ENCODE measurements at regions not wholly inside any gene's neighbourhood (a gene's known extent, or its start where the extent isn't known, plus 50 kb on each side); places are given as distances from the start of the nearest gene placed in this dataset.
A peak's percentile ranks its signal among the peaks of the same experiment; 100 is the strongest.
"Not testable (repeated sequence)": the region's sequence is repeated elsewhere in the genome, so short reads cannot be mapped to it uniquely, and the experiment has no call there.

GRCh38 chr12:11535127-11535526 lies 114.3 kb upstream of the ETV6 start:
- DNase-seq (ENCODE audit: low spot score in 2 of 2) (no peak), FAIRE-seq (no peak)

- FAIRE-seq (no peak), DNase-seq (ENCODE audit: low spot score in 2 of 2) (no peak)
Measured at GRCh38 chr12:11539156-11539555, 110.3 kb upstream of the ETV6 start.

- FAIRE-seq, result no peak
- DNase-seq (ENCODE audit: low spot score in 2 of 2), result no peak
Measured at GRCh38 chr12:11540156-11540555, 109.3 kb upstream of the ETV6 start.

- DNase-seq (ENCODE audit: low spot score in 2 of 2) (no peak), FAIRE-seq (no peak)
Measured at GRCh38 chr12:11540615-11541310, 108.7 kb upstream of the ETV6 start.

DNA sequence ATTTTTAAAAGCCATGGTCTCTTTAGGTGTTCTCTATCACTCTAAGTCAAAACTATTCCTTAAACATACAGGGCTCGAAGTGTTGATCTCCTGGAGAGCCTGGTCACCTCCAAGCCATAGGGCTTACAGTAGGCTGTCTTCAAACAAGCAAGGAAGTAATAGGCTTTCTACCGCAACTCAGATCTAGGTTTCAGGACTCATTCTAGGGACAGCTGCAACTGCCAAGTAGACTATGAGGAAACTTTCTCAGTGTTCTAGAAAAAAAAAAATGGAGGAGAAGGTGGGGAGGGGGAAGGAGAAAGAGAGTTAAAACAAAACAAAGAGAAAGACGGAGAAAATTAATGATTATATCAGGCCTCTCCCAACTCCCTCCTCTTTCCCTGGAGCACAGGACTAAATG lies 106.9 kb upstream of the ETV6 start:
- DNase-seq (ENCODE audit: low spot score in 2 of 2) (no peak), FAIRE-seq (no peak)

DNA sequence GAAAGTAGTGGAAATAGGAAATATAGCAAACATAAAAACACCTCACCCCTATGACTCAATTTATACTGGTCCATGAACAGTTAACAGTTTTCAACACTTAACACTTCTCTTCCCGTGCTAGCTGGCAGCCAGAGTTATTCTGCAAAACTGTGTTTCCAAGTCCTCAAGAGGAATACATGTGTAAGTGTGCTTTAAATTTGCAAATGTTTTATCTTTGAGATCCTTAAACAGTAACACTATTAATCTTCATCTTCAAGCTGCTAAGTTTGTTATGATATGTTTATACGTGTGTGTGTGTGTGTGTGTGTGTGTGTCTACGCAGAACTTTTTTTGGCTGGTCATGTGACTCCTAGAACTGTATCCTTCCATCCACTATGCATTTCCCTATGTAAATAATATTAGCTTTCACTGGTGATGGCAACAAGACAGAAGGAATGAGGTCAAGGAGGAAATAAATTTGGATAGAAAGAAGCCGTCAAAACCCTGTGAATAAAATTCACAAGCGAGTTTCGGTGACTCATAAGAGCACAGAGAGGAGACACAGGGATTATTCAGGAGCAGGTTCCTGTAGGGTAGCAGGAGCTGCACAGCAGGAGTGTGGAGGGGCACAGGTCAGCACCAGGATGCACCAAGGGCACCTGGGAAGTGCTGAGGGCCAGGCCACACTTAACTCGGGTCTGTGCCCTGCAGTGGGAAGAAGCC lies 105.9 kb upstream of the ETV6 start:
- DNase-seq (ENCODE audit: low spot score in 2 of 2) (no peak), FAIRE-seq (no peak)

GRCh38 chr12:11545484-11546330 lies 103.8 kb upstream of the ETV6 start:
- no peak for DNase-seq (ENCODE audit: low spot score in 2 of 2)
- FAIRE-seq, result no peak

GRCh38 chr12:11546582-11547270 lies 102.7 kb upstream of the ETV6 start:
- not testable (repeated sequence) for FAIRE-seq
- DNase-seq (ENCODE audit: low spot score in 2 of 2), result peak in 1 of 2 donors; percentile 25

DNA sequence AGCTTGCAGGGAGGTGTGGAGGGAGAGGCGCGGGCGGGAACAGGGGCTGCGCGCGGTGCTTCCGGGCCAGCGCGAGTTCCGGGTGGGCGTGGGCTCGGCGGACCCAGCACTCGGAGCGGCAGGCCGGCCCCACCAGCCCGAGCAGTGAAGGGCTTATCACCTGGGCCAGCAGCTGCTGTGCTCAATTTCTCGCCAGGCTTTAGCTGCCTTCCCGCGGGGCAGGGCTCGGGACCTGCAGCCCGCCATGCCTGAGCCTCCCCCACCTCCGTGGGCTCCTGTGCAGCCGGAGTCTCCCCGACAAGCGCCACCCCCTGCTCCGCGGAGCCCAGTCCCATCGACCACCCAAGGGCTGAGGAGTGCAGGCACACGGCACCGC lies 102.2 kb upstream of the ETV6 start:
- not testable (repeated sequence) for FAIRE-seq; DNase-seq (ENCODE audit: low spot score in 2 of 2)

- DNase-seq (ENCODE audit: low spot score in 2 of 2) (no peak), FAIRE-seq (no peak)
Measured at GRCh38 chr12:11549119-11549518, 100.4 kb upstream of the ETV6 start.

GRCh38 chr12:11553871-11554533 lies 95.5 kb upstream of the ETV6 start:
- peak in 1 of 2 donors; percentile 55 for DNase-seq (ENCODE audit: low spot score in 2 of 2)

DNA sequence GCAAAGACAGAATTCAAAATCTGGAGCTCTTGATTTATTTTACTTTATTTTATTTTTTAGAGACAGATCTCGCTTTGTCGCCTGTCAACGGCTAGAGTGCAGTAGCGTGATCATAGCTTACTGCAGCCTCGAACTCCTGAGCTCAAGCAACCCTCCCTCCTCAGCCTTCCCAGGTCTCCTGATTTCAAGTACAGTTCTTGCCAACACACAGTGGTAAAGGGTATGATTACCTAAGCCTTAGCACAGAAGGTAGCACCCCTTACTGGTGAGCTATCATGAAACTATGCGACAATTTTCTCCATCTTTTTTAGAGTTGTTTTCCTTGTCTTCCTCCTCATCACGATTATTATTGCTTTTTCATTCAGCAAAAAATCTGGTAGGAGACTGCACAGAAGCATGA lies 94.3 kb upstream of the ETV6 start:
- FAIRE-seq, result no peak
- DNase-seq (ENCODE audit: low spot score in 2 of 2), result no peak

More at GRCh38 chr12:11553871-11554533, 95.5 kb upstream of the ETV6 start:
- no peak for FAIRE-seq

DNA sequence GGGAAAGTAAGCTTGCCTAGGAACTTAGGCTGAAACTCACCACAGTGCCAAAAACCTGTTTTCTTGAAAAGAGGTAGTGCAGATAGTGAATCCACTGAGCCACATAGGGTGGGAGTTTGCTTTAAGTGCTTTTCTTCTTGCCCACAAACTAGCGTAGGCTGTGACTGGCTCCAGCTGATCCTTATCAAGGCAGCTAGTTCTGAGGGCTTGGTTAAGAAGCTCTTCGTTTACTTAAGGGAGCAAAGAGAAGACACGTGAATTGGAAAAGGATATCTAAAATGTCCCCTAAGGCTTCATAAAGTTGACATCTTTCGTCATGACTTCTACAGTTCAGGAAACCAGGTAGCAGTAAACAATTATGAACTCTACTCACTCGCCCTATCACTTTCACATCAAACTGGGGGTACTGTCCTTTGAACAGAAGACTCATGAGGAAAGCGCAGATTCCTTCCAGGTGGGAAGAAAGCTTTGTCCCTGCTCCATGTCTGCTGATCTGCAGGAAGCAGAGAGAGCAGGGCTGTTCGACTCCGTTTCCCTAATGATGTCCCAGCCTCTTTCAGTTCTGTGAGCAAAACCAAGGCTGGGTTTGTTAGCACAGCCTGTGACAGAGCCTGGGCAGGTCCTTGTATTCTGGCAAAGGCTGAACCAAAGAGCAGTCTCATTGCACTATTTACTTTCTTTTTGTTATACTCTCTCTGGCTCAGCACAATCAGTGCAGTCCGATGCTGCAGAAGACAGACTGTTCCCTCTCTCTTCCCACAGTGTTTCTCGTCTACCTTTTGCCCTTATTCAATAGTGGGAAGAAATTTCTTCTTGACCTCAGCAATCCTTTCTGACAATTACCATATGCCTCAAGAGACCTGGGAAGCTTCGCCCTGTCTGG lies 93.5 kb upstream of the ETV6 start:
- DNase-seq (ENCODE audit: low spot score in 2 of 2) (no peak), FAIRE-seq (no peak)

- no peak for DNase-seq (ENCODE audit: low spot score in 2 of 2)
- no peak for FAIRE-seq
Measured at GRCh38 chr12:11556682-11557081, 92.8 kb upstream of the ETV6 start.

DNA sequence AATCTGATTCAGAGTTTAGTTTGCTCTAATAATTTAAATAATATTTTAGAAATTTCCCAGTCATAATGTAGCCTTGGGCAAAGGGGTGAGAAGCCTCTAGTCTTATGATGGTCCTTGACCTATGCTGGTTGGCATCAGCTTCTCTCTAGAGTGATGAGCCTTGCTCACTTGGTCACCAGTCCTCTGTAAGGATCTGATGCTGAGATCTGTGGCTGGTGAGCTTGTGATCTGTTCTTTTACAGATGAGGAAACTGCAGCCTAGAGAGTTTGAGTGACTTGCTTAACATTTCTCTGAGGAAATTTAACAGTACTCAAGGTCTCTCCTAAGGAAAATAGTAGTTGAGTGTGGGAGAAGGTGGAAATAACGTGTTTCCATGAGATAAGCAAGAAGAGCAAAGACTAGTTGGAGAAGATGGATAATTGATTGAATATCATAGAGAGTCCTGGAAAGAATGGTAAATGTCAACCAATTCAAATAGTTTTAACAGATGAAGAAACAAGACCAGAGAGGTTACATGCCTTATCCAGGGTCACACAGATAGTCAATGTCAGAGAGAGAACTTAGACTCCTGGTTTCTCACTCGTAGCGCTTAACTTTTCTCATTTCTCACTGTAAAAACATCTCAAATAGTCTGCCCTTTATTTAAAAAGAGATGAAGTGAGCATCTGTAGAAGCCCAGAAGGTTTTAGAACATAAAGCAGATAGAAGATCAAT lies 89.7 kb upstream of the ETV6 start:
- FAIRE-seq, result no peak
- DNase-seq (ENCODE audit: low spot score in 2 of 2), result no peak

DNA sequence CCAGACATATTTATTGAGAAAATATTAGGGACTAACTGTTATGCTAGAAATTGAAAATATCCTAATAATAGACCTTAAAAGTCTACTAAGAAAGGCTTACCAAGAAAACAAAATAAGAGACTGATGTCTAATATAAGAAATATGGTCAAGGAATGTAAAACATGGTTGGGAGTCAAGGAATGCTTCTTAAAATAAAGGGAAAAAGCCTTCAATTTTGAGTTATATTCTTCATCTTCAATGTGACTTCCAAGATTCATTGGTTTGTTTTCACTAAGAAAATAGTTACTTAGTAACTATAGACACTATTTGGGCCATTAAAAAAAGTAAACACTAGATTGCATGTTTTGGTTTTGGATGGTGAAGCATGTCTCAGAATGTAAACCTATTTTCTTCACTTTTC lies 88.1 kb upstream of the ETV6 start:
- FAIRE-seq (no peak), DNase-seq (ENCODE audit: low spot score in 2 of 2) (no peak)

- no peak for DNase-seq (ENCODE audit: low spot score in 2 of 2)
- no peak for FAIRE-seq
Measured at GRCh38 chr12:11563785-11564739, 85.4 kb upstream of the ETV6 start.
